Fibroblast of lung (primary cell): ENCODE measurements at regions not wholly inside any gene's neighbourhood (a gene's known extent, or its start where the extent isn't known, plus 50 kb on each side); places are given as distances from the start of the nearest gene placed in this dataset.

Experiments
- DNase-seq, 2 donors: peaks; one replicate each; pipeline versions ENCODE4 v3.0.0 to v3.0.0-alpha.2; 2010; ENCODE audit warnings: low read depth in 2 of 2
- H2AFZ ChIP-seq: 2 replicates; pipeline ENCODE4 v1.5.1; 2012; ENCODE audit warnings: low read length, control low read depth, inconsistent platforms
- H3K27ac ChIP-seq: 2 replicates; pipeline ENCODE4 v1.5.1; 2011; ENCODE audit warnings: low read length, control low read depth; ENCODE audit not compliant: insufficient read depth
- H3K27me3 ChIP-seq: 2 replicates; pipeline ENCODE4 v1.5.1; 2011; ENCODE audit warnings: mild to moderate bottlenecking, low read length; ENCODE audit not compliant: control insufficient read depth, insufficient read depth
- H3K36me3 ChIP-seq: 2 replicates; pipeline ENCODE4 v1.5.1; 2011; ENCODE audit warnings: low read length; ENCODE audit not compliant: control insufficient read depth, insufficient read depth
- H3K4me1 ChIP-seq: 2 replicates; pipeline ENCODE4 v1.5.1; 2011; ENCODE audit warnings: low read length; ENCODE audit not compliant: control insufficient read depth, insufficient read depth; ENCODE audit errors: extremely low read depth
- H3K4me2 ChIP-seq: 2 replicates; pipeline ENCODE4 v1.5.1; 2011; ENCODE audit warnings: low read length, control low read depth; ENCODE audit not compliant: insufficient read depth; ENCODE audit errors: extremely low read depth
- H3K4me3 ChIP-seq, 4 experiments: fragments of 200-600 bp in 1 of 4; sonication (generic) in 1 of 4; replicated peaks in 1 of 4; 2 replicates each; pipeline ENCODE4 v1.5.1; 2011 to 2016; ENCODE audit warnings: low read length in 4 of 4, low read depth in 3 of 4, mild to moderate bottlenecking in 3 of 4, control low read depth in 2 of 4, inconsistent platforms in 1 of 4, mixed read lengths in 1 of 4; ENCODE audit not compliant: insufficient read depth in 1 of 4; ENCODE audit errors: control extremely low read depth in 1 of 4
- H3K79me2 ChIP-seq: 2 replicates; pipeline ENCODE4 v1.5.1; 2012; ENCODE audit warnings: mild to moderate bottlenecking, low read length, inconsistent platforms; ENCODE audit not compliant: control insufficient read depth, insufficient read depth
- H3K9ac ChIP-seq: 2 replicates; pipeline ENCODE4 v1.5.1; 2011; ENCODE audit warnings: mild to moderate bottlenecking, low read length, control low read depth; ENCODE audit not compliant: insufficient read depth
- H3K9me3 ChIP-seq: 2 replicates; pipeline ENCODE4 v1.5.1; 2012; ENCODE audit warnings: low read depth, low read length; ENCODE audit not compliant: control insufficient read depth, insufficient read depth
- H4K20me1 ChIP-seq: 2 replicates; pipeline ENCODE4 v1.5.1; 2011; ENCODE audit warnings: low read length; ENCODE audit not compliant: control insufficient read depth, insufficient read depth; ENCODE audit errors: extremely low read depth
- CTCF ChIP-seq, 2 donors: IDR thresholded peaks in 1 of 2; conservative IDR thresholded peaks in 1 of 2; 1 replicate in 1 of 2; 2 replicates in 1 of 2; pipeline ENCODE4 v1.5.1; 2011 to 2012; ENCODE audit warnings: low read length in 2 of 2, control low read depth in 1 of 2, inconsistent platforms in 1 of 2, low read depth in 1 of 2, mild to moderate bottlenecking in 1 of 2
- EZH2 ChIP-seq: IDR thresholded peaks from 2 replicates; pipeline ENCODE4 v1.5.1; 2012; ENCODE audit warnings: low read length, control low read depth, mild to moderate bottlenecking; ENCODE audit errors: missing control alignments

DNA sequence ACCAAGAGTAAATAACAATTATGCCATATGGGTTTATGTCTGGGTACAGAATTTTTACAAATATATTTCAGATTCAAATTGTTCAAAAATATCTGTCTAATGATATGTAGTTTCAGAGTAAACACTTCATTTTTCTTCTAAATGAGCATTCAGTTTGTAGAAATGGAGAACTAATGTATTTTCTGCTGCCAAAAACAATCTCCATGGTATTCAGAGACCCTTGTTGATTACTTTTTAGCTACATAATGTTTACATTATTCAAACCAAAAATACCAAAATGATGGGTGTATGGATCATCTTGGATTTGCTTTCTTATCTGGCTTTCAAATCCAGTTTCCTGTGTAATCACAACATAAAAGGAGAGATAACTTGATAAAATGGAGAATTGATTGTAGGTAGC is 576.0 kb upstream of the CDH4 start:
- Histone ChIP-seq H3K4me1 (no peaks in the 10 kb centered on the region), H3K27ac (no peak overlapping the region)
- TF ChIP-seq CTCF (conservative IDR thresholded peaks at IDR 0.05 in 1 of 2, IDR thresholded peaks at IDR 0.05 in 1 of 2; ENCODE audit: low read depth in 1 of 2, low read length in 2 of 2) (no peak), EZH2 (no peak)

GRCh38 chr20:60677819-60678218 is 574.2 kb upstream of the CDH4 start:
- TF ChIP-seq EZH2: no peak
- TF ChIP-seq CTCF (conservative IDR thresholded peaks at IDR 0.05 in 1 of 2, IDR thresholded peaks at IDR 0.05 in 1 of 2; ENCODE audit: low read depth in 1 of 2, low read length in 2 of 2): no peak
- H3K27ac ChIP-seq: no peak overlapping the region
- H4K20me1 ChIP-seq: no peaks in the 10 kb centered on the region
- no peak for DNase-seq
- H3K4me3 ChIP-seq: no peak overlapping the region
- no peaks in the 10 kb centered on the region for H3K4me1 ChIP-seq
- H3K27me3 ChIP-seq: no peaks in the 10 kb centered on the region
- no peaks in the 10 kb centered on the region for H3K9me3 ChIP-seq
- no peaks in the 10 kb centered on the region for H3K79me2 ChIP-seq
- no peak overlapping the region for H3K9ac ChIP-seq
- H2AFZ ChIP-seq: no peak overlapping the region
- H3K4me2 ChIP-seq: no peak overlapping the region
- no peaks in the 10 kb centered on the region for H3K36me3 ChIP-seq

More for the DNA sequence above, 576.0 kb upstream of the CDH4 start:
- no peaks in the 10 kb centered on the region for H3K79me2 ChIP-seq
- H3K4me3 ChIP-seq: no peak overlapping the region
- no peak for DNase-seq
- no peaks in the 10 kb centered on the region for H3K36me3 ChIP-seq
- no peak overlapping the region for H2AFZ ChIP-seq
- H3K9me3 ChIP-seq: no peaks in the 10 kb centered on the region
- no peak overlapping the region for H3K9ac ChIP-seq
- H3K27me3 ChIP-seq: no peaks in the 10 kb centered on the region
- no peaks in the 10 kb centered on the region for H4K20me1 ChIP-seq
- no peak overlapping the region for H3K4me2 ChIP-seq

DNA sequence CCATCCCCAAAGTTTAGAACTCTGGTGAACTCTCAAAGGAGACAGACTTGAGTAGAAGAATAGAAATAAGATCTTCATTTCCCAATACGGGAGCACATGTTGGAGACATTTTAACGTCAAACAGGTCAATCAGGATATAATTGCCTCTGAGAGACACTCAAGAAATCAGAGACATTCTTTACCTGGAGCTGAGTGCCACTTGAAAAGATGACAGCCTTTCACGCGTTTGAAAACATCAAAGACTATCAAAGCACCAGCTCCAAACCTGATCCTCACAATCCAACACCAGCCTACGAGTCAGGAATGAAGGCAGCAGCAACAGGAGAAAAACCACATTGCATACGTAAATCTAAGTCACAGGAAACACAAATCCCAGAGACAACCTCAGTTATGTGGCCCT is 571.5 kb upstream of the CDH4 start:
- no peaks in the 10 kb centered on the region for H3K36me3 ChIP-seq
- H3K79me2 ChIP-seq: no peaks in the 10 kb centered on the region
- no peaks in the 10 kb centered on the region for H4K20me1 ChIP-seq
- DNase-seq: no peak
- H3K9ac ChIP-seq: no peak overlapping the region
- H3K4me2 ChIP-seq: no peak overlapping the region
- H3K9me3 ChIP-seq: no peaks in the 10 kb centered on the region
- no peaks in the 10 kb centered on the region for H3K27me3 ChIP-seq
- H2AFZ ChIP-seq: no peak overlapping the region
- no peak overlapping the region for H3K27ac ChIP-seq
- no peaks in the 10 kb centered on the region for H3K4me1 ChIP-seq
- no peak overlapping the region for H3K4me3 ChIP-seq
- TF ChIP-seq EZH2: no peak

DNA sequence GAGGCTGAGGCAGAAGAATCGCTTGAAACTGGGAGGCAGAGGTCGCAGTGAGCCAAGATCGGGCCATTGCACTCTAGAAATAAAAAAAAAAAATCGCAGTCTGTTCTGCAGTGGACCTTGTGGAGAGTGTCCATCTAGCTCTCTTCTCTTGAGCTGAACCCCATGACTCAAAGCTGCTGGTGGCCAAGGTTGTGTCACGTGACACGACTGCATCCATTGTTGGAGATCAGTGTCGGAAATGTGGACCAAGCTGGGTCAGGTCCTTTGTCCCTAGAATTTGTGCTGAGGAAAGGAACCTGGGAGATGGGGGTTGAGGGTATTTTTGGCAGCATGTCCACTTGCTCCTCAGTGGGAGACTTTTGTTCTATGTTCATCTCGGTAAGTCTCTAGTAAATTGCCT is 564.8 kb upstream of the CDH4 start:
- H3K9me3 ChIP-seq: no peaks in the 10 kb centered on the region
- no peaks in the 10 kb centered on the region for H3K36me3 ChIP-seq
- no peak overlapping the region for H3K9ac ChIP-seq
- no peak overlapping the region for H2AFZ ChIP-seq
- TF ChIP-seq CTCF (conservative IDR thresholded peaks at IDR 0.05 in 1 of 2, IDR thresholded peaks at IDR 0.05 in 1 of 2; ENCODE audit: low read depth in 1 of 2, low read length in 2 of 2) (no peak), EZH2 (no peak)
- no peaks in the 10 kb centered on the region for H3K27me3 ChIP-seq
- H3K79me2 ChIP-seq: no peaks in the 10 kb centered on the region
- no peak overlapping the region for H3K4me2 ChIP-seq
- no peak overlapping the region for H3K27ac ChIP-seq
- no peak for DNase-seq
- no peaks in the 10 kb centered on the region for H3K4me1 ChIP-seq
- no peak overlapping the region for H3K4me3 ChIP-seq
- no peaks in the 10 kb centered on the region for H4K20me1 ChIP-seq
